ENCODE measurements at regions not wholly inside any gene's neighbourhood (a gene's known extent, or its start where the extent isn't known, plus 50 kb on each side); places are given as distances from the start of the nearest gene placed in this dataset.

DNA sequence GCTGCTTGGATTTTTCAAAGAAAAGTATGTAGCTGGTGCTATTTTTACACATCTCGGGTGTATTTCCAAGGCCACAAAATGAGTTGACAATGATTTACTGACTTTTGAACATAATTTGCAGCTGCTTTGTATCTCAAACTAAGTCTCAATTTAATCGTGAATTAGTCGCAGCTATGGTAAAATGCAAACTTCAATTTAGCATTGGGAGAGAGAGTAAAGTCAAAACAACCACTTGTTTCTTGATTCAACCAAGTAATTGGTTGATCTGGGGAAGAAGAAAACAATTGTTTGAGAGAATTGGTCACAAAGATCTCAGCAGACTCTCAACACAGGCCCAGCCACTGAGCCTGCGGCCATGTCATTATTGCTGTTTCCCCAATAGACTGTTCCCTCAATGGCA, 75.0 kb upstream of the DYRK2 start:
- TF ChIP-seq, protein P1, sequence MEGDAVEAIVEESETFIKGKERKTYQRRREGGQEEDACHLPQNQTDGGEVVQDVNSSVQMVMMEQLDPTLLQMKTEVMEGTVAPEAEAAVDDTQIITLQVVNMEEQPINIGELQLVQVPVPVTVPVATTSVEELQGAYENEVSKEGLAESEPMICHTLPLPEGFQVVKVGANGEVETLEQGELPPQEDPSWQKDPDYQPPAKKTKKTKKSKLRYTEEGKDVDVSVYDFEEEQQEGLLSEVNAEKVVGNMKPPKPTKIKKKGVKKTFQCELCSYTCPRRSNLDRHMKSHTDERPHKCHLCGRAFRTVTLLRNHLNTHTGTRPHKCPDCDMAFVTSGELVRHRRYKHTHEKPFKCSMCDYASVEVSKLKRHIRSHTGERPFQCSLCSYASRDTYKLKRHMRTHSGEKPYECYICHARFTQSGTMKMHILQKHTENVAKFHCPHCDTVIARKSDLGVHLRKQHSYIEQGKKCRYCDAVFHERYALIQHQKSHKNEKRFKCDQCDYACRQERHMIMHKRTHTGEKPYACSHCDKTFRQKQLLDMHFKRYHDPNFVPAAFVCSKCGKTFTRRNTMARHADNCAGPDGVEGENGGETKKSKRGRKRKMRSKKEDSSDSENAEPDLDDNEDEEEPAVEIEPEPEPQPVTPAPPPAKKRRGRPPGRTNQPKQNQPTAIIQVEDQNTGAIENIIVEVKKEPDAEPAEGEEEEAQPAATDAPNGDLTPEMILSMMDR (conservative IDR thresholded peaks at IDR 0.05; ENCODE audit: low read depth, low read length): no peak
- TF ChIP-seq EZH2 (IDR thresholded peaks at IDR 0.05; ENCODE audit: borderline replicate concordance, low read depth, low read length, poor library complexity, severe bottlenecking): no peak

All from A673 (cell line).